ENCODE measurements at regions not wholly inside any gene's neighbourhood (a gene's known extent, or its start where the extent isn't known, plus 50 kb on each side); places are given as distances from the start of the nearest gene placed in this dataset.
"Not testable (repeated sequence)": the region's sequence is repeated elsewhere in the genome, so short reads cannot be mapped to it uniquely, and the experiment has no call there.

DNA sequence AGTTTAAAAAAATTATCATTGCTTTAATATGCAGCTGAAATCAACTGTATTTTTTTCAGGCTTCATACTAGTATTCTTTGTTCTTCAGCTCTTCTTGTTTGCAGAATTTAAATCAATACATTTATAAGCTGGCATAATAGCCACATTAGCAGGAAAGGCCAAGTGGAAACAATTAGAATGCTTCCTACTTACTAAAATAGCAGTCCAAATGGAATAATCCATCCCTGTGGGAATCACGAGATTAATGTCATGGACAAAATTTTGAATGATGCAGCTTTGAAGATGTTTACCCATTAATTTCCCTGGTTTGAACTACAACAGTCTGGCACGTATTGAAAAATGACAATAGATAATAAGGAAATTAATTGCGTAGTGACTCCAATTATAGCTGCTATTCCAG, 2650.8 kb downstream of the PCDH9 start:
- ChIA-PET CTCF (no interaction called here), POLR2A (no interaction called here)
- H3K4me3 ChIP-seq (ENCODE audit: low read depth, low read length), result no peak overlapping the region
- no peak for DNase-seq (ENCODE audit: low read depth, low spot score)
- TF ChIP-seq CTCF (IDR thresholded peaks at IDR 0.05; ENCODE audit: insufficient read depth, low read length, missing control alignments), result no peak

- POLR2A ChIA-PET, result no interaction called here
- no peak overlapping the region for H3K4me3 ChIP-seq (ENCODE audit: low read depth, low read length)
- no peak for TF ChIP-seq CTCF (IDR thresholded peaks at IDR 0.05; ENCODE audit: insufficient read depth, low read length, missing control alignments)
- CTCF ChIA-PET, result no interaction called here
- no peak for DNase-seq (ENCODE audit: low read depth, low spot score)
These were observed 2661.4 kb downstream of the PCDH9 start for GRCh38 chr13:64568748-64569147.

GRCh38 chr13:64558031-64558430, 2672.1 kb downstream of the PCDH9 start:
- CTCF ChIA-PET; POLR2A ChIA-PET; H3K4me3 ChIP-seq (ENCODE audit: low read depth, low read length); DNase-seq (ENCODE audit: low read depth, low spot score): not testable (repeated sequence)

- DNase-seq (ENCODE audit: low read depth, low spot score), result peak; percentile 55
- no peak overlapping the region for H3K4me3 ChIP-seq (ENCODE audit: low read depth, low read length)
- CTCF ChIA-PET, result interaction anchor here (1.0 kb wide), 1 partner anchor 24 kb away, joined by 3 read pairs; no protein-coding TSS in a partner anchor
- POLR2A ChIA-PET, result no interaction called here
- no peak for TF ChIP-seq CTCF (IDR thresholded peaks at IDR 0.05; ENCODE audit: insufficient read depth, low read length, missing control alignments)
These were observed 2673.8 kb downstream of the PCDH9 start for GRCh38 chr13:64556376-64556775.

DNA sequence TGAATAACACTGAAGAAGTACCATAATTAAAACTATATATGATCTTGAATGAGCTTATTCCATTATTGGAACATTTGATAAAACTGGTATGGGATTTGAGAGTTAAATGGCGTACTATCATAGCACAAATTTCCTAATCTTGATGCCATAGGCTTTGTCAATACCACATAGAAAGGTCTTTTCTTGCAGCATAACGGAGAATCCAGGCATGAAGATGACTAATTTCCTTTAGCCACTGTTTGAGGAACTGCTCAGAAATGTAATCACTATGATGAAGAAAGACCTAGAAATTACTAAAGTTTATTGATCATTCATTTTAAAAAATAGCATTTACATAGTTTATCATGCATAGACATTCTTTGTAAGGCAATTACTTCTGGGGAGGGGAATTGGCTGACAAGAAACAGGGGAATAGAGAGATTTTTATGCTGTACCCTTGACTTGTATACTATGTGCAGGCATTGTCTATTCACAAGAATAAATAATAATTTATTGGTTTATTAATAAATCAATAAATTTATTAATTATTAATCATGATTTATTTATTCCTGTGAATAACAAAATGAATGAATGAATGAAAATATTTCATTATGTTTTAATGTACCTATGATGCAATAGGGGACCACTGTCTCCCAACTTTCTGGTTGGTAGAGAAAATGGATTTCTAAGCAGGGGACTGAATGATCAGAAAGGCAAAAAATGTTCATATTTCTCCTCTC, 2676.6 kb downstream of the PCDH9 start:
- no peak for TF ChIP-seq CTCF (IDR thresholded peaks at IDR 0.05; ENCODE audit: insufficient read depth, low read length, missing control alignments)
- no peak overlapping the region for H3K4me3 ChIP-seq (ENCODE audit: low read depth, low read length)
- ChIA-PET POLR2A (no interaction called here), CTCF (no interaction called here)
- DNase-seq (ENCODE audit: low read depth, low spot score), result peak; percentile 5

DNA sequence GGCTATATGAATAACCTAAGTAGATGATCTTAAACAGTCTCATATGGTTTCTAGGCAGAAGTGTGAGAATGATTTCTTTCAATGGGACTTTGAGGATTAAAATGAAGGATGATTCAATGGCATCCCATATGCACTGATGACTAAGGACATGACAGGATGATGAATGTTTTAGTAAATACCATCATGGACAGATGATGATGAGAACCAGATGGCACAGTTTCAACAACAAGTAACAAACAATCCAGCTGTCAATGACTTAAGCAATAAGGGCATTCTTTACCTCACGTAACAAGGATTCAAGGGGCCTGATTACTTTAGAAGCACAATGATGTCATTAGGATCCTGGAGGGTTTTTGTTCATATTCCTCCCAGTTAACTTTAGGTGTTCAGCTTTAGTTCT, 2678.4 kb downstream of the PCDH9 start:
- POLR2A ChIA-PET, result no interaction called here
- no peak overlapping the region for H3K4me3 ChIP-seq (ENCODE audit: low read depth, low read length)
- CTCF ChIA-PET, result interaction anchor here (1.0 kb wide), 2 partner anchors 23 to 79 kb away, joined by 3 read pairs; no protein-coding TSS in a partner anchor
- TF ChIP-seq CTCF (IDR thresholded peaks at IDR 0.05; ENCODE audit: insufficient read depth, low read length, missing control alignments), result no peak
- DNase-seq (ENCODE audit: low read depth, low spot score), result peak; percentile 17

DNA sequence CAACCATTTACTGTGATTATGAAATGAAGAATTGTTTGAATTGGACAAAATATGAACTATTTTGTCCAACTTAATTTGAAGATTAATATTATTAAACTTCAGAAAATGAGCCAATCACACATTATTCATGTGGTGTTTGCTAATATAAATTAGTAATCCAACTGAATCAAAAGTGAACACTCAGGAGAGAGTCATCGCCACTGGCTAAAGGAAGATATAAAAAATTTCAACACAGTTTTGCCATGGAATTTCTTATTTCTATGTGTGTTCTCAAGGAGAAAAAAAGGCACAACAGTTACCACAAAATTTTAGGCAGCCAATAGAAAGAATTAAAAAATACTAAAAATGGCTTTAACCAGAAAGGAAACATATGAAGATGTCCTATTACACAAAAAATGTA, 2683.8 kb downstream of the PCDH9 start:
- no peak overlapping the region for H3K4me3 ChIP-seq (ENCODE audit: low read depth, low read length)
- CTCF ChIA-PET, result no interaction called here
- POLR2A ChIA-PET, result no interaction called here
- no peak for TF ChIP-seq CTCF (IDR thresholded peaks at IDR 0.05; ENCODE audit: insufficient read depth, low read length, missing control alignments)
- no peak for DNase-seq (ENCODE audit: low read depth, low spot score)
